Testis (tissue), 2 donors: ENCODE measurements at regions not wholly inside any gene's neighbourhood (a gene's known extent, or its start where the extent isn't known, plus 50 kb on each side); places are given as distances from the start of the nearest gene placed in this dataset.

Source experiments
- DNase-seq: peaks from one replicate; pipeline ENCODE4 v3.0.0-alpha.2; 2019
- H3K27ac ChIP-seq, 2 donors: fragments of 200-600 bp; sonication (generic); one replicate each; pipeline ENCODE4 v1.5.1; 2019
- H3K27me3 ChIP-seq: fragments of 200-600 bp; sonication (generic); one replicate; pipeline ENCODE4 v1.5.1; 2019
- H3K36me3 ChIP-seq: fragments of 200-600 bp; sonication (generic); one replicate; pipeline ENCODE4 v1.5.1; 2017; ENCODE audit warnings: low read depth; ENCODE audit errors: missing control alignments
- H3K4me1 ChIP-seq: fragments of 200-600 bp; sonication (generic); one replicate; pipeline ENCODE4 v1.5.1; 2019
- H3K4me3 ChIP-seq, 2 donors: fragments of 200-600 bp; sonication (generic); one replicate each; pipeline ENCODE4 v1.5.1; 2017 to 2019
- H3K9me3 ChIP-seq: fragments of 200-600 bp; sonication (generic); one replicate; pipeline ENCODE4 v1.5.1; 2017
- POLR2A ChIP-seq: fragments of 450-650 bp; IDR thresholded peaks from one replicate; pipeline ENCODE4 v1.6.1; 2017; ENCODE audit warnings: antibody characterized with exemption, mild to moderate bottlenecking, moderate library complexity
- WGBS, 2 donors: methylation state at CpG; one replicate each; pipeline ENCODE4 v1.1.5; 2018; 5-methylcytosine and 5-hydroxymethylcytosine counted together
- intact Hi-C: fragments of 100-400 bp; cut with DNase I; formaldehyde crosslinking; loops from one replicate; pipeline ENCODE4 v1.15.1; 2023; ENCODE audit warnings: low total_unique reads
- TF ChIP-seq, protein P1 (sequence below), 3 experiments: fragments of 450-650 bp in 2 of 3; fragments of 200-600 bp in 1 of 3; sonication (generic) in 1 of 3; IDR thresholded peaks; one replicate each; pipeline ENCODE4 v1.5.1; 2016 to 2019; ENCODE audit warnings: antibody characterized with exemption in 3 of 3, mild to moderate bottlenecking in 2 of 3, moderate library complexity in 1 of 3

- Histone ChIP-seq H3K4me3 (no peak overlapping the region), H3K27ac (no peak overlapping the region), H3K4me1 (no peaks in the 10 kb centered on the region), H3K9me3 (no peaks in the 10 kb centered on the region), H3K27me3 (no peaks in the 10 kb centered on the region), H3K36me3 (no peaks in the 10 kb centered on the region)
- TF ChIP-seq POLR2A, result no peak
- TF ChIP-seq, protein P1, sequence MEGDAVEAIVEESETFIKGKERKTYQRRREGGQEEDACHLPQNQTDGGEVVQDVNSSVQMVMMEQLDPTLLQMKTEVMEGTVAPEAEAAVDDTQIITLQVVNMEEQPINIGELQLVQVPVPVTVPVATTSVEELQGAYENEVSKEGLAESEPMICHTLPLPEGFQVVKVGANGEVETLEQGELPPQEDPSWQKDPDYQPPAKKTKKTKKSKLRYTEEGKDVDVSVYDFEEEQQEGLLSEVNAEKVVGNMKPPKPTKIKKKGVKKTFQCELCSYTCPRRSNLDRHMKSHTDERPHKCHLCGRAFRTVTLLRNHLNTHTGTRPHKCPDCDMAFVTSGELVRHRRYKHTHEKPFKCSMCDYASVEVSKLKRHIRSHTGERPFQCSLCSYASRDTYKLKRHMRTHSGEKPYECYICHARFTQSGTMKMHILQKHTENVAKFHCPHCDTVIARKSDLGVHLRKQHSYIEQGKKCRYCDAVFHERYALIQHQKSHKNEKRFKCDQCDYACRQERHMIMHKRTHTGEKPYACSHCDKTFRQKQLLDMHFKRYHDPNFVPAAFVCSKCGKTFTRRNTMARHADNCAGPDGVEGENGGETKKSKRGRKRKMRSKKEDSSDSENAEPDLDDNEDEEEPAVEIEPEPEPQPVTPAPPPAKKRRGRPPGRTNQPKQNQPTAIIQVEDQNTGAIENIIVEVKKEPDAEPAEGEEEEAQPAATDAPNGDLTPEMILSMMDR (IDR thresholded peaks at IDR 0.05), result no peak
- intact Hi-C loops, result no loop called here
- no peak for DNase-seq
- 52 to 55% methylated on average over 6 of the region's 6 CpGs for WGBS, 2 donors
Measured at GRCh38 chr3:66598168-66598567, 97.3 kb upstream of the LRIG1 start.

GRCh38 chr3:66602237-66602636 is 101.4 kb upstream of the LRIG1 start:
- H3K4me1 ChIP-seq, result no peaks in the 10 kb centered on the region
- no peaks in the 10 kb centered on the region for H3K9me3 ChIP-seq
- H3K27me3 ChIP-seq, result no peaks in the 10 kb centered on the region
- no peak for TF ChIP-seq POLR2A
- TF ChIP-seq, protein P1 (IDR thresholded peaks at IDR 0.05), result no peak
- DNase-seq, result no peak
- no peak overlapping the region for H3K4me3 ChIP-seq
- no peaks in the 10 kb centered on the region for H3K36me3 ChIP-seq
- H3K27ac ChIP-seq, result no peak overlapping the region
- 92 to 94% methylated on average over 4 of the region's 4 CpGs for WGBS, 2 donors
- intact Hi-C loops, result no loop called here

DNA sequence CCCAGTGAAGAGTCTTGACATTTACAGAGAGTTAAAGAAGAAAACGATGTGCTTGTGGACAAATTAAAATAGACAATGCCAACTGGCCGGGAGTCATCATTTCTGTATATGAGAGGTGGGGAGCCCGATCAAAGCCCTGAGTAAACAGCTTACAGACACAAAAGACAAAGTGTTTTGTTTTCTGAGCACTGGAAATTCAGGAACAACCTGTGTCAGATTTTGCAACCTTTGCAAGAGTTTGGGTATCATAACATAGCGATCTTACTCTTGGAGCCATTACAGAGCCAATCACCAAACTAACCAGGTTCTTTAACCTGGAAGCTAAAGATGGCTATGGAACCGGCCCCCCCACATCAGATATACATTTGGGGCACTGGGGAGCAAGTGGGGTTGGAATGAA is 101.9 kb upstream of the LRIG1 start:
- Histone ChIP-seq H3K36me3 (no peaks in the 10 kb centered on the region), H3K9me3 (no peaks in the 10 kb centered on the region), H3K27me3 (no peaks in the 10 kb centered on the region), H3K4me1 (no peaks in the 10 kb centered on the region), H3K27ac (no peak overlapping the region), H3K4me3 (no peak overlapping the region)
- 81 to 86% methylated on average over 5 of the region's 5 CpGs for WGBS, 2 donors
- intact Hi-C loops, result no loop called here
- no peak for DNase-seq
- TF ChIP-seq, protein P1 (IDR thresholded peaks at IDR 0.05), result no peak
- no peak for TF ChIP-seq POLR2A

- 80 to 84% methylated on average over 4 of the region's 4 CpGs for WGBS, 2 donors
- Histone ChIP-seq H3K27ac (no peak overlapping the region), H3K9me3 (no peaks in the 10 kb centered on the region), H3K36me3 (no peaks in the 10 kb centered on the region), H3K4me3 (no peak overlapping the region), H3K27me3 (no peaks in the 10 kb centered on the region), H3K4me1 (no peaks in the 10 kb centered on the region)
- no peak for DNase-seq
- intact Hi-C loops, result no loop called here
- no peak for TF ChIP-seq POLR2A
- TF ChIP-seq, protein P1 (IDR thresholded peaks at IDR 0.05), result no peak
Measured at GRCh38 chr3:66603151-66603611, 102.4 kb upstream of the LRIG1 start.

DNA sequence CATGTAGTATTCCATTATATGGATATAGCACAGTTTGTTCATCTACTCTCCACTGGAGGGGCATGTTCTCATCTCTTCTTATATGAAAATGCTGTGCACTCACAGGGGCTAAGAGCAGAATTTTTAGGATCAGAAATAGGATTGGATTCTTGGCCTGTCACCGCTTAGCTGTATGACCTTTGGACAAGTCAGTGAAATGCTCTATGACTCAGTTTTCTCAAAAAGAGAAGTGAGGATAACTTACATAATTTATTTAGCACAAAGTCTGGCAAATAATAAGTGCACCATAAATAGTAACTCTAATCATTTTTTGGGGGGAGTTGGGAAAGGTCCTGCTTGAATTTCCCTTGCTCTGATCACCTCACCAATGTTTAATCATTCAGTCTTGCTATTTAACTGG is 103.7 kb upstream of the LRIG1 start:
- H3K4me1 ChIP-seq, result no peaks in the 10 kb centered on the region
- H3K27me3 ChIP-seq, result no peaks in the 10 kb centered on the region
- intact Hi-C loops, result no loop called here
- no peaks in the 10 kb centered on the region for H3K36me3 ChIP-seq
- no peak overlapping the region for H3K27ac ChIP-seq
- H3K4me3 ChIP-seq, result no peak overlapping the region
- TF ChIP-seq, protein P1 (IDR thresholded peaks at IDR 0.05), result no peak
- TF ChIP-seq POLR2A, result no peak
- DNase-seq, result no peak
- no peaks in the 10 kb centered on the region for H3K9me3 ChIP-seq
- 79 to 93% methylated on average over 1 of the region's 1 CpG for WGBS, 2 donors
